Epithelial cell of esophagus (primary cell): ENCODE measurements at regions not wholly inside any gene's neighbourhood (a gene's known extent, or its start where the extent isn't known, plus 50 kb on each side); places are given as distances from the start of the nearest gene placed in this dataset.
A peak's percentile ranks its signal among the peaks of the same experiment; 100 is the strongest.
"Not testable (repeated sequence)": the region's sequence is repeated elsewhere in the genome, so short reads cannot be mapped to it uniquely, and the experiment has no call there.

ENCODE experiments used
- DNase-seq: peaks from one replicate; pipeline ENCODE4 v3.0.0; 2010; ENCODE audit warnings: low read depth
- H3K4me3 ChIP-seq: 2 replicates; pipeline ENCODE4 v1.5.1; 2011; ENCODE audit warnings: mild to moderate bottlenecking, low read length, control low read depth
- CTCF ChIP-seq: IDR thresholded peaks from 2 replicates; pipeline ENCODE4 v1.5.1; 2011; ENCODE audit warnings: low read depth, mild to moderate bottlenecking, low read length, control low read depth, inconsistent platforms; ENCODE audit not compliant: insufficient read depth; ENCODE audit errors: missing control alignments

- no peak for DNase-seq
- no peak overlapping the region for H3K4me3 ChIP-seq
- TF ChIP-seq CTCF, result no peak
Observed at GRCh38 chr14:22105006-22105623, 431.5 kb upstream of the OR4E1 start.

- not testable (repeated sequence) for H3K4me3 ChIP-seq, DNase-seq
Observed at GRCh38 chr14:22100764-22101120, 427.1 kb upstream of the OR4E1 start.

GRCh38 chr14:22099942-22100763, 426.5 kb upstream of the OR4E1 start:
- DNase-seq, result peak; percentile 90
- H3K4me3 ChIP-seq, result no peak overlapping the region
- TF ChIP-seq CTCF, result peak; percentile 96

GRCh38 chr14:22098435-22098834, 424.8 kb upstream of the OR4E1 start:
- no peak overlapping the region for H3K4me3 ChIP-seq
- TF ChIP-seq CTCF, result no peak

GRCh38 chr14:22097586-22098292, 424.1 kb upstream of the OR4E1 start:
- H3K4me3 ChIP-seq, result no peak overlapping the region
- no peak for TF ChIP-seq CTCF
- no peak for DNase-seq

More at GRCh38 chr14:22098435-22098834, 424.8 kb upstream of the OR4E1 start:
- no peak for DNase-seq

GRCh38 chr14:22097072-22097471, 423.5 kb upstream of the OR4E1 start:
- no peak for DNase-seq
- H3K4me3 ChIP-seq, result no peak overlapping the region
- TF ChIP-seq CTCF, result no peak

GRCh38 chr14:22096514-22096895, 422.9 kb upstream of the OR4E1 start:
- no peak for TF ChIP-seq CTCF
- no peak overlapping the region for H3K4me3 ChIP-seq
- no peak for DNase-seq
